Right lobe of liver (tissue), 4 donors: ENCODE measurements at regions not wholly inside any gene's neighbourhood (a gene's known extent, or its start where the extent isn't known, plus 50 kb on each side); places are given as distances from the start of the nearest gene placed in this dataset.

Experiments
- CTCF ChIP-seq, 4 donors: fragments of 200-600 bp in 3 of 4; fragments of 450-650 bp in 1 of 4; IDR thresholded peaks; one replicate each; pipeline versions ENCODE4 v1.5.1 to v1.8.0; 2016 to 2022; ENCODE audit warnings: antibody characterized with exemption in 4 of 4, mild to moderate bottlenecking in 2 of 4
- POLR2A ChIP-seq: fragments of 450-650 bp; IDR thresholded peaks from one replicate; pipeline ENCODE4 v1.6.1; 2017; ENCODE audit warnings: antibody characterized with exemption, mild to moderate bottlenecking
- donor health status: DM: no; HTN: no; CAD: no.
- donor health status: DM: no; HTN: no; CAD: no.
- donor health status: DM: no; HTN: yes; CAD: no.

DNA sequence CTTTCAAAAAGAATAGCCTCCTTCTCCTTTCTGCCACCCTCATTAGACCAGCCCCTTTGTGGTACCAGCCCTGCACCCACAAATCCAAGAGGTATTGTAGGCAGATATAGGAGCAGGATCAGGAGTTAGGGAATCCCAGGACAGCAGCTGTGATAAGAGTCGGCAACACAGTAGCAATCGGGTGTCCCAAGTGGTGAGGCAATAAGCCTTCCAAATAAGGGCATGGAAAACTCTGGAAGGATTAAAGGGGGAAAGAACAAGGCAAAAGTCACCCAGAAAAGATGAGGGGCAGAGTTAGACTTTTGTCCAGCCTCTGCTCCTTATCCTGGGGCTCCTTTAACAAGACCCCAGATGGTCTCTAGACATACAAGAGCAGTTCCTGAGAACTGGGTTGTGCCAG, 204.2 kb downstream of the TBX5 start:
- TF ChIP-seq CTCF (IDR thresholded peaks at IDR 0.05) = no peak
- no peak for TF ChIP-seq POLR2A
